ENCODE measurements at regions not wholly inside any gene's neighbourhood (a gene's known extent, or its start where the extent isn't known, plus 50 kb on each side); places are given as distances from the start of the nearest gene placed in this dataset.
"Not testable (repeated sequence)": the region's sequence is repeated elsewhere in the genome, so short reads cannot be mapped to it uniquely, and the experiment has no call there.

DNA sequence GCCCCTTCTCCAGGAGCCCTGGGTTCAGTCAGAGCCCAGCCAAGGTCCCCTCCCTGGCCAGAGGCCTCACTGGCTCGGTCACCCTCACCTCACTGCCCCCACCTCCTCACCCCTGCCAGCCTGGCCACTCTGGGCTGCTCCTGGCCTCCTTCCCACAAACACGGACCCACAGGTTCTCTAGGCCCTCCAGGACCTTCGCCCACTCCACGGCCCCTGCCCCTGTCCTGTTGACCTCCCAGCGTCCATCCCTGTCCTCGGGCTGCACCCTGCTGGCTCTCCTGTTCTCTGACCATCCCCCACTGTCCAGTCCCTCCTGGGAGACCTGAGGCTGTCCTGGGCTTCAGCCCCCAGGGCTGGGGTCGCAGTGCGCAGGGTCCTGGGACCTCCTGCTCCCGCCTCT lies 173.3 kb downstream of the TMEM121 start:
- H3K27ac ChIP-seq; H3K27me3 ChIP-seq; H3K36me3 ChIP-seq (replicated peaks in 1 of 2; ENCODE audit: insufficient read depth in 1 of 2, low read depth in 2 of 2); H3K9me3 ChIP-seq; ATAC-seq; intact Hi-C loops (cut with DNase I); H3K4me3 ChIP-seq; H3K4me1 ChIP-seq; DNase-seq: not testable (repeated sequence)
- 46 to 73% methylated on average over 3 to 6 of the region's 9 CpGs for WGBS, 2 donors

DNA sequence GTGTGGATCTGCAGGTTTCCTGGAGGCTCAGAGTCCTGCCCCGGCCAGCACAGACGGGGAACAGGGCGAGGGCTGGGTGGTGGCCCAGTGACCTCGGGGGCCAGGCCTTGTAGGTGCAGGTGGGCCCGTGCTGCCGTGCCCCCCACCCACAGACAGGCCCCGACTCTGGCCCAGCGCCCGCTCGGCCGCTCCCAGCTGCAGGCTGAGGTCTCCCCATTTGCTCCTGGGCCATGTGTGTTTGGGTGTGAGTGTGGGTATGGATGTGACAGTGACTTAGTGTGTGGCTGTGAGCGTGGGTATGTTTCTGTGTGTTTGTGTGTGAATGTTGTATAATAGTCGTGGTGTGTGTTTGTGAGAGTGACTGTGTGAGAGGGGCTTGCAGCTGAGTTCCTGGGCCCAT lies 173.8 kb downstream of the TMEM121 start:
- H3K27me3 ChIP-seq; H3K27ac ChIP-seq; DNase-seq; H3K36me3 ChIP-seq (replicated peaks in 1 of 2; ENCODE audit: insufficient read depth in 1 of 2, low read depth in 2 of 2); H3K4me3 ChIP-seq; intact Hi-C loops (cut with DNase I); H3K9me3 ChIP-seq; H3K4me1 ChIP-seq: not testable (repeated sequence)
- ATAC-seq, result peak; percentile 25
- WGBS, 2 donors, result 79 to 85% methylated on average over 2 to 7 of the region's 13 CpGs

DNA sequence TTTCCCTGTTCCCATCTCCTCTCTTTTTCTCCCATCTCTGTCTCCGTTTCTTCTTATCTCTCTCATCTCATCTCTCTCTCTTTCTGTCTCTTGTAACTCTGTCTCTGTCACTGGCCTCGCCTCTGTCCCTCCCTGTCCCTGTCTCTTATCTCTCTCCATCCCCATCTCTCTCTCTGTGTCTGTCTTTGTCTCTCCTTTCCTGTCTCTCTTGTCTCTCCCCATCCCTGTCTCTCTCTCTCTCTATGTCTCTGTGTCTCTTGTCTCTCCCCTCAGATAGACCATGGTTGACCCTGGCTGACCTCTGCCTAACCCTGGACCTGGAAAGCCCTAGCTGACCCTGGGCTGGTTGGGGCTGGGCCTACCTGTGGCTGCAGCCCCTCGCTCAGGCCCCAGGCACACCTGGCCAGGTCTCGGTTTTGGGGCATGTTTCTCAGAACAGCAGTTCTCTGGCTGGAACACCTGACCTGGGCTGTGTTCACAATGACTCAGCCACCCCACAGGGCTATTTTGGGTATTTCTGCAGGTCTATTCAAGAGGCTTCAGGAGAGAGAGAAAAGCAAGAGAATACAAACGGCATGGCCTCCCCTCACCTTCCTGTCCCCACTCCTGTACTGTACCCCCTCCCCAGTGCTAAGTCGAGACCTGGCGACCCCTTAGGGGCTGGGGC lies 174.4 kb downstream of the TMEM121 start:
- H3K27ac ChIP-seq, result no peak overlapping the region
- no peaks in the 10 kb centered on the region for H3K36me3 ChIP-seq (replicated peaks in 1 of 2; ENCODE audit: insufficient read depth in 1 of 2, low read depth in 2 of 2)
- intact Hi-C loops (cut with DNase I), result no loop called here
- H3K9me3 ChIP-seq, result no peaks in the 10 kb centered on the region
- no peak for ATAC-seq
- TF ChIP-seq, protein P1, sequence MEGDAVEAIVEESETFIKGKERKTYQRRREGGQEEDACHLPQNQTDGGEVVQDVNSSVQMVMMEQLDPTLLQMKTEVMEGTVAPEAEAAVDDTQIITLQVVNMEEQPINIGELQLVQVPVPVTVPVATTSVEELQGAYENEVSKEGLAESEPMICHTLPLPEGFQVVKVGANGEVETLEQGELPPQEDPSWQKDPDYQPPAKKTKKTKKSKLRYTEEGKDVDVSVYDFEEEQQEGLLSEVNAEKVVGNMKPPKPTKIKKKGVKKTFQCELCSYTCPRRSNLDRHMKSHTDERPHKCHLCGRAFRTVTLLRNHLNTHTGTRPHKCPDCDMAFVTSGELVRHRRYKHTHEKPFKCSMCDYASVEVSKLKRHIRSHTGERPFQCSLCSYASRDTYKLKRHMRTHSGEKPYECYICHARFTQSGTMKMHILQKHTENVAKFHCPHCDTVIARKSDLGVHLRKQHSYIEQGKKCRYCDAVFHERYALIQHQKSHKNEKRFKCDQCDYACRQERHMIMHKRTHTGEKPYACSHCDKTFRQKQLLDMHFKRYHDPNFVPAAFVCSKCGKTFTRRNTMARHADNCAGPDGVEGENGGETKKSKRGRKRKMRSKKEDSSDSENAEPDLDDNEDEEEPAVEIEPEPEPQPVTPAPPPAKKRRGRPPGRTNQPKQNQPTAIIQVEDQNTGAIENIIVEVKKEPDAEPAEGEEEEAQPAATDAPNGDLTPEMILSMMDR (IDR thresholded peaks at IDR 0.05), result no peak
- TF ChIP-seq POLR2A (IDR thresholded peaks at IDR 0.05), result no peak
- H3K27me3 ChIP-seq, result no peaks in the 10 kb centered on the region
- no peak overlapping the region for H3K4me3 ChIP-seq
- 58 to 66% methylated on average over 4 to 5 of the region's 7 CpGs for WGBS, 2 donors
- no peaks in the 10 kb centered on the region for H3K4me1 ChIP-seq
- no peak for DNase-seq

DNA sequence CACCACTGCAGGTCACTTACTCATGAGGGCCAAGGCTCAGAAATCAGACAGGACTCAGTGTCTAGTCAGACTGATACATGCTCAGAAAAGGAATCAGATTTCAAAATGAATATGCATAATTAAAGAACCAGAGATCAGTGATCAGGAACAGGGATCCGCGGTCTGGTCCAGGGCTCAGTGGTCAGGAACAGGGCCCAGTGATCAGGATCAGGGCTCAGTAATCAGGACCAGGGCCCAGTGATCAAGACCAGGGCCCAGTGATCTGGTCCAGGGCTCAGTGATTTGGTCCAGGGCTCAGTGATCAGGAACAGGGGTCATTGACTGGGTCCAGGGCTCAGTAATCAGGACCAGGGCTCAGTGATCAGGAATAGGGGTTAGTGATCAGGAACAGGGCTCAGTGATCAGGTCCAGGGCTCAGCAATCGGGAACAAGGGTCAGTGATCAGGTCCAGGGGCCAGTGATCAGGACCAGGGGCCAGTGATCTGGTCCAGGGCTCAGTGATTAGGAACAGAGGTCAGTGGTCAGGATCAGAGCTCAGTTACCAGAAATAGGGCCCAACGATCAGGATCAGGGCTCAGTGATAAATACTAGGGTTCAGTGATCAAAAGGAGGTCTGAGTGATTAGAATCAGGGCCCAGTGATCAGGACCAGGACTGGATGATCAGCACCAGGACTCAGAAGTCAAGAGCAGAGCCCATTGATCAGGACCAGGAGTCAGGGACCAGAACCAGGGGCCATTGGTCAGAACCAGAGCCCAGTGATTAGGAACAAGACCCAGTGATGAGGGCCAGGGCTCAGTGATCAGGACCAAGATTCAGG lies 175.3 kb downstream of the TMEM121 start:
- H3K4me3 ChIP-seq, result no peak overlapping the region
- TF ChIP-seq POLR2A (IDR thresholded peaks at IDR 0.05), result no peak
- TF ChIP-seq, protein P1 (IDR thresholded peaks at IDR 0.05), result no peak
- intact Hi-C loops (cut with DNase I), result no loop called here
- no peaks in the 10 kb centered on the region for H3K9me3 ChIP-seq
- no peak overlapping the region for H3K27ac ChIP-seq
- no peaks in the 10 kb centered on the region for H3K36me3 ChIP-seq (replicated peaks in 1 of 2; ENCODE audit: insufficient read depth in 1 of 2, low read depth in 2 of 2)
- WGBS, 2 donors, result 35 to 56% methylated on average over 4 of the region's 4 CpGs
- H3K4me1 ChIP-seq, result no peaks in the 10 kb centered on the region
- no peaks in the 10 kb centered on the region for H3K27me3 ChIP-seq
- DNase-seq, result no peak
- no peak for ATAC-seq

DNA sequence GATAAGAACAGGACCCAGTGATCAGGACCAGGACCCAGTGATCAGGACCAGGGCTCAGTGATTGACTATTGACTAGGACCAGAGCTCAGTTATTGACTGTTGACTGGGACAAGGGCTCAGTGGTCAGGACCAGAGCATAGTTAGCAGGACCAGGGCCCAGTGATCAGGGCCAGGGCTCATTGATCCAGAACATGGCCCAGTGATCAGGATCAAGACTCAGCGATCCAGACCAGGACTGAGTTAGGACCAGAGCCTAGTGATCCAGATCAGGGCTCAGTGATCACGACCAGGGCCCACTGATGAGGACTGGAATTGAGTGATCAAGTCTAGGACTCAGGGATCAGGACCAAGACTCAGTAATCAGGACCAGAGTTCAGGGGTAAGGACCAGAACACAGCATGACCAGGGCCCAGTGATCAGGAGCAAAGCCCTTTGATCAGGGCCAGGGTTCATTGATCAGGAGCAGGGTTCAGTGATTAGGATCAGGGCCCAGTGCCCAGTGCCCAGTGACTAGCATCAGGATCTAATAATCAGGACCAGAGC lies 176.0 kb downstream of the TMEM121 start:
- 62% methylated on average over 2 of the region's 2 CpGs; no CpG with 5 or more reads in 1 of the 2 donors for WGBS, 2 donors
- Histone ChIP-seq H3K27ac (no peak overlapping the region), H3K9me3 (no peaks in the 10 kb centered on the region), H3K27me3 (no peaks in the 10 kb centered on the region), H3K4me1 (no peaks in the 10 kb centered on the region), H3K36me3 (replicated peaks in 1 of 2; ENCODE audit: insufficient read depth in 1 of 2, low read depth in 2 of 2) (no peaks in the 10 kb centered on the region), H3K4me3 (no peak overlapping the region)
- no peak for DNase-seq
- TF ChIP-seq POLR2A (IDR thresholded peaks at IDR 0.05), result no peak
- TF ChIP-seq, protein P1 (IDR thresholded peaks at IDR 0.05), result no peak
- intact Hi-C loops (cut with DNase I), result no loop called here
- no peak for ATAC-seq

DNA sequence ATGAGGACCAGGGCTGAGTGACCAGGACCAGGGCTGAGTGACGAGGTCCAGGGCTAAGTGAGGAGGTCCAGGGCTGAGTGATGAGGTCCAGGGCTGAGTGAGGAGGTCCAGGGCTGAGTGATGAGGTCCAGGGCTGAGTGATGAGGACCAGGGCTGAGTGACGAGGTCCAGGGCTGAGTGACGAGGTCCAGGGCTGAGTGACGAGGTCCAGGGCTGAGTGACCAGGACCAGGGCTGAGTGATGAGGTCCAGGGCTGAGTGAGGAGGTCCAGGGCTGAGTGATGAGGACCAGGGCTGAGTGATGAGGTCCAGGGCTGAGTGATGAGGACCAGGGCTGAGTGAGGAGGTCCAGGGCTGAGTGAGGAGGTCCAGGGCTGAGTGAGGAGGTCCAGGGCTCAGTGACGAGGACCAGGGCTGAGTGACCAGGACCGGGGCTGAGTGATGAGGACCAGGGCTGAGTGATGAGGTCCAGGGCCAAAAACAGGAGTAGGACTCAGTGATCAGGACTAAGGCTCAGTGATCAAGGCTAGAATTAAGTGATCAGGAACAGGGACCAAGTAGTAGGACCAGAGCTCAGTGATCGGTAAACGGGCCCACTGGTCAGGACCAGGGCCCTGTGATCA lies 176.8 kb downstream of the TMEM121 start:
- ATAC-seq; H3K27me3 ChIP-seq; intact Hi-C loops (cut with DNase I); H3K4me3 ChIP-seq; H3K27ac ChIP-seq; DNase-seq; H3K9me3 ChIP-seq; H3K36me3 ChIP-seq (replicated peaks in 1 of 2; ENCODE audit: insufficient read depth in 1 of 2, low read depth in 2 of 2); H3K4me1 ChIP-seq: not testable (repeated sequence)
- WGBS, 2 donors, result 30 to 36% methylated on average over 6 of the region's 8 CpGs

DNA sequence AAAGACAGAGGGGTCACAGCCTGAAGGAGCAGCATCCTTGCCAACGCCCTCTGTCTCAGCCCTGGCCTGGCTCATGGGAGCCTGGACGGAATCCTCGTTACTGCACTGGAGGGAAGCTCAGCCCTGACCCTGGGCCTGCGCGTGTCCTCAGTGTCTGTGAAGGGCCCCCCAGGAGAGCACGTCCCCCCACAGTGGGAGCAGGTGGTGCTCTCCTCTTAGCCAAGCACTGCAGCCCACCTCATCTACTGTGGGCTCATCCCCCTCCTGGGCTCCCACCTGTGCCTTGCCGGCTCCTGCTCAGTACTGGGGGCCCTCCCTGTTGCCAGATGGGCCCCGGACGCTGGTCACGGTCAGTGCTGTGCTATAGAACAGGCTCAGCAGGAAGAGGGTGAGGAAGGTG lies 177.7 kb downstream of the TMEM121 start:
- H3K9me3 ChIP-seq; intact Hi-C loops (cut with DNase I); H3K4me3 ChIP-seq; H3K27me3 ChIP-seq; DNase-seq; H3K36me3 ChIP-seq (replicated peaks in 1 of 2; ENCODE audit: insufficient read depth in 1 of 2, low read depth in 2 of 2); H3K27ac ChIP-seq; ATAC-seq; H3K4me1 ChIP-seq: not testable (repeated sequence)
- 81% methylated on average over 4 of the region's 10 CpGs; no CpG with 5 or more reads in 1 of the 2 donors for WGBS, 2 donors

DNA sequence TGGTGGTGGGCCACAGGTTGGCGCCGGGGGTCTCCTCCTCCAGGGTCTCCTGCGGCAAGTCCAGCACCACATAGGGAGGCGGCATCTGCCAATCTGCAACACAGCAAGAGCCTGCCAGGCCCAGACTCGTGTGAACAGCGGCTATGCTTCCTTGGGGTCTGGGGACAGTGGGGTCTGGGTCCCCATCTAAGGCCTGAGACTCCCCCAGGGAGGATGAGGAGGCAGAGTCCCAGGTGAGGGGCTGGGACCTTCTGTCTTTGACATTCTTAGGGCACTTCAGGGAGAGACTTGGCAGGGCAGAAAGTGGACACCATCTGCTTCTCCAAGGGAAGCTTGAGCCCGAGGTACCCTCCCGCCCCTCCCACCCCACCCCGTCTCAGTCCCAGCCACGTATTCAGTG lies 178.1 kb downstream of the TMEM121 start:
- H3K27ac ChIP-seq; ATAC-seq; H3K36me3 ChIP-seq (replicated peaks in 1 of 2; ENCODE audit: insufficient read depth in 1 of 2, low read depth in 2 of 2); intact Hi-C loops (cut with DNase I); H3K4me1 ChIP-seq; H3K9me3 ChIP-seq; H3K4me3 ChIP-seq; H3K27me3 ChIP-seq; DNase-seq: not testable (repeated sequence)
- WGBS, 2 donors, result 47% methylated on average over 3 of the region's 10 CpGs; no CpG with 5 or more reads in 1 of the 2 donors

Data from body of pancreas (tissue), 4 donors.